H9 (cell line): ENCODE measurements at regions not wholly inside any gene's neighbourhood (a gene's known extent, or its start where the extent isn't known, plus 50 kb on each side); places are given as distances from the start of the nearest gene placed in this dataset.

Source experiments
- DNase-seq: peaks from one replicate; pipeline ENCODE4 v3.0.0-alpha.2; 2017
- H2AFZ ChIP-seq: one replicate; pipeline ENCODE4 v1.6.1; 2013; ENCODE audit warnings: mild to moderate bottlenecking, low read length, control low read depth, moderate library complexity
- H2AK5ac ChIP-seq: 2 replicates; pipeline ENCODE4 v1.6.1; 2013; ENCODE audit warnings: low read length, control low read depth, mixed read lengths; ENCODE audit not compliant: insufficient read length
- H2BK120ac ChIP-seq: one replicate; pipeline ENCODE4 v1.6.1; 2013; ENCODE audit warnings: low read depth, mild to moderate bottlenecking, low read length, control low read depth, inconsistent platforms; ENCODE audit not compliant: poor library complexity, severe bottlenecking
- H2BK12ac ChIP-seq: 2 replicates; pipeline ENCODE4 v1.6.1; 2013; ENCODE audit warnings: low read length, control low read depth, mixed read lengths, low read depth; ENCODE audit not compliant: insufficient read length
- H2BK15ac ChIP-seq: 2 replicates; pipeline ENCODE4 v1.6.1; 2013; ENCODE audit warnings: low read depth, low read length, control low read depth
- H2BK20ac ChIP-seq: one replicate; pipeline ENCODE4 v1.6.1; 2013; ENCODE audit warnings: low read depth, mild to moderate bottlenecking, low read length, control low read depth, inconsistent platforms; ENCODE audit not compliant: poor library complexity, severe bottlenecking
- H2BK5ac ChIP-seq: 2 replicates; pipeline ENCODE4 v1.6.1; 2013; ENCODE audit warnings: low read length, control low read depth, mixed read lengths; ENCODE audit not compliant: insufficient read length
- H3K14ac ChIP-seq: 2 replicates; pipeline ENCODE4 v1.6.1; 2013; ENCODE audit warnings: low read length, control low read depth; ENCODE audit not compliant: insufficient read depth
- H3K18ac ChIP-seq: 2 replicates; pipeline ENCODE4 v1.6.1; 2013; ENCODE audit warnings: low read depth, mild to moderate bottlenecking, mixed read lengths, low read length, control low read depth; ENCODE audit not compliant: insufficient read length
- H3K23ac ChIP-seq: 2 replicates; pipeline ENCODE4 v1.6.1; 2013; ENCODE audit warnings: low read length, control low read depth, mixed read lengths, low read depth; ENCODE audit not compliant: insufficient read length
- H3K23me2 ChIP-seq: 2 replicates; pipeline ENCODE4 v1.6.1; 2013; ENCODE audit warnings: low read depth, mild to moderate bottlenecking, mixed read lengths, low read length, control low read depth; ENCODE audit not compliant: insufficient read length, poor library complexity, severe bottlenecking
- H3K27ac ChIP-seq: 2 replicates; pipeline ENCODE4 v1.5.1; 2013; ENCODE audit warnings: low read length, control low read depth, mixed read lengths, low read depth; ENCODE audit not compliant: insufficient read length
- H3K27me3 ChIP-seq: 2 replicates; pipeline ENCODE4 v1.6.1; 2013; ENCODE audit warnings: low read length, control low read depth, inconsistent platforms; ENCODE audit not compliant: insufficient read depth
- H3K4ac ChIP-seq: 2 replicates; pipeline ENCODE4 v1.6.1; 2013; ENCODE audit warnings: low read depth, mild to moderate bottlenecking, control low read depth, inconsistent platforms, low read length, moderate library complexity
- H3K4me1 ChIP-seq: 2 replicates; pipeline ENCODE4 v1.6.1; 2013; ENCODE audit warnings: low read length, control low read depth, inconsistent platforms; ENCODE audit not compliant: insufficient read depth
- H3K4me2 ChIP-seq: 2 replicates; pipeline ENCODE4 v1.6.1; 2013; ENCODE audit warnings: low read length, control low read depth, mixed read lengths; ENCODE audit not compliant: insufficient read length, insufficient read depth
- H3K56ac ChIP-seq: 2 replicates; pipeline ENCODE4 v1.6.1; 2013; ENCODE audit warnings: low read depth, mild to moderate bottlenecking, mixed read lengths, low read length, control low read depth; ENCODE audit not compliant: insufficient read length
- H3K79me1 ChIP-seq: 2 replicates; pipeline ENCODE4 v1.6.1; 2013; ENCODE audit warnings: low read depth, mild to moderate bottlenecking, moderate library complexity, low read length, control low read depth, inconsistent platforms; ENCODE audit not compliant: insufficient read depth, poor library complexity, severe bottlenecking
- H3K79me2 ChIP-seq: 2 replicates; pipeline ENCODE4 v1.6.1; 2013; ENCODE audit warnings: low read length, control low read depth, inconsistent platforms; ENCODE audit not compliant: insufficient read depth
- H3K9ac ChIP-seq: 2 replicates; pipeline ENCODE4 v1.6.1; 2013; ENCODE audit warnings: low read length, control low read depth, mixed read lengths; ENCODE audit not compliant: insufficient read length; ENCODE audit errors: extremely low read depth
- H3K9me3 ChIP-seq: one replicate; pipeline ENCODE4 v1.6.1; 2013; ENCODE audit warnings: low read depth, low read length, inconsistent platforms; ENCODE audit not compliant: control insufficient read depth
- H3T11ph ChIP-seq: one replicate; pipeline ENCODE4 v1.6.1; 2013; ENCODE audit warnings: mild to moderate bottlenecking, low read length, control low read depth, inconsistent platforms
- H4K20me1 ChIP-seq: one replicate; pipeline ENCODE4 v1.6.1; 2013; ENCODE audit not compliant: control insufficient read depth, insufficient read length, insufficient read depth
- H4K5ac ChIP-seq: 2 replicates; pipeline ENCODE4 v1.6.1; 2013; ENCODE audit warnings: low read depth, mild to moderate bottlenecking, mixed read lengths, low read length, control low read depth; ENCODE audit not compliant: insufficient read length
- H4K8ac ChIP-seq: replicated peaks from 2 replicates; pipeline ENCODE4 v1.6.1; 2013; ENCODE audit warnings: low read length, control low read depth, mixed read lengths, low read depth; ENCODE audit not compliant: insufficient read length
- H4K91ac ChIP-seq: 2 replicates; pipeline ENCODE4 v1.6.1; 2013; ENCODE audit warnings: low read depth, mild to moderate bottlenecking, moderate library complexity, mixed read lengths, low read length, control low read depth; ENCODE audit not compliant: insufficient read length
- H3K27ac Mint-ChIP-seq, 3 experiments: 2 replicates in 2 of 3; 3 replicates in 1 of 3; pipeline ENCODE4 v1.8.0; 2020 to 2021; ENCODE audit warnings: mixed read lengths in 3 of 3, mild to moderate bottlenecking in 1 of 3, moderate library complexity in 1 of 3
- H3K27me3 Mint-ChIP-seq: 2 replicates; pipeline ENCODE4 v1.8.0; 2021; ENCODE audit warnings: low read depth, mild to moderate bottlenecking, moderate library complexity, mixed read lengths
- H3K36me3 Mint-ChIP-seq, 3 experiments: 2 replicates in 2 of 3; 3 replicates in 1 of 3; pipeline ENCODE4 v1.8.0; 2020 to 2021; ENCODE audit warnings: low read depth in 3 of 3, mixed read lengths in 3 of 3; ENCODE audit not compliant: insufficient read depth in 1 of 3
- H3K4me1 Mint-ChIP-seq, 2 experiments: 2 replicates each; pipeline ENCODE4 v1.8.0; 2020; ENCODE audit warnings: mixed read lengths in 2 of 2
- H3K4me3 Mint-ChIP-seq, 2 experiments: 2 replicates in 1 of 2; 3 replicates in 1 of 2; pipeline ENCODE4 v1.8.0; 2020 to 2021; ENCODE audit warnings: mild to moderate bottlenecking in 2 of 2, mixed read lengths in 2 of 2, moderate library complexity in 1 of 2
- H3K9me3 Mint-ChIP-seq, 2 experiments: 2 replicates in 1 of 2; 3 replicates in 1 of 2; pipeline ENCODE4 v1.8.0; 2020; ENCODE audit warnings: mild to moderate bottlenecking in 2 of 2, mixed read lengths in 2 of 2, moderate library complexity in 1 of 2
- TF ChIP-seq, protein P1 (sequence below): fragments of 200-600 bp; sonication (generic); conservative IDR thresholded peaks from 3 replicates; pipeline ENCODE4 v1.8.0; 2021; ENCODE audit warnings: antibody characterized with exemption, mild to moderate bottlenecking

GRCh38 chr5:35284364-35284763 is 54.1 kb upstream of the PRLR start:
- H3K4me1 ChIP-seq, result no peaks in the 10 kb centered on the region
- H3T11ph ChIP-seq, result no peak overlapping the region
- no peak overlapping the region for H2BK120ac ChIP-seq
- no peak overlapping the region for H4K8ac ChIP-seq
- H3K27me3 ChIP-seq, result no peaks in the 10 kb centered on the region
- no peak overlapping the region for H3K27ac ChIP-seq
- Mint-ChIP-seq H3K4me1 (no peaks in the 10 kb centered on the region), H3K4me3 (no peak overlapping the region), H3K27me3 (no peaks in the 10 kb centered on the region; the same call in 1 of the 2 replicates), H3K27ac (no peak overlapping the region), H3K36me3 (peaks cover 4 to 23% (median 11%) of the 10 kb centered on the region in 3 experiments), H3K9me3 (peaks cover 33 to 52% of the 10 kb centered on the region in 2 experiments)
- H3K79me1 ChIP-seq, result no peaks in the 10 kb centered on the region
- H2AFZ ChIP-seq, result no peak overlapping the region
- no peak overlapping the region for H3K23ac ChIP-seq
- H3K79me2 ChIP-seq, result no peaks in the 10 kb centered on the region
- peaks cover 33% of the 10 kb centered on the region for H3K9me3 ChIP-seq
- no peak overlapping the region for H2BK20ac ChIP-seq
- H4K91ac ChIP-seq, result no peak overlapping the region
- no peak overlapping the region for H3K56ac ChIP-seq
- no peaks in the 10 kb centered on the region for H3K23me2 ChIP-seq
- TF ChIP-seq, protein P1, sequence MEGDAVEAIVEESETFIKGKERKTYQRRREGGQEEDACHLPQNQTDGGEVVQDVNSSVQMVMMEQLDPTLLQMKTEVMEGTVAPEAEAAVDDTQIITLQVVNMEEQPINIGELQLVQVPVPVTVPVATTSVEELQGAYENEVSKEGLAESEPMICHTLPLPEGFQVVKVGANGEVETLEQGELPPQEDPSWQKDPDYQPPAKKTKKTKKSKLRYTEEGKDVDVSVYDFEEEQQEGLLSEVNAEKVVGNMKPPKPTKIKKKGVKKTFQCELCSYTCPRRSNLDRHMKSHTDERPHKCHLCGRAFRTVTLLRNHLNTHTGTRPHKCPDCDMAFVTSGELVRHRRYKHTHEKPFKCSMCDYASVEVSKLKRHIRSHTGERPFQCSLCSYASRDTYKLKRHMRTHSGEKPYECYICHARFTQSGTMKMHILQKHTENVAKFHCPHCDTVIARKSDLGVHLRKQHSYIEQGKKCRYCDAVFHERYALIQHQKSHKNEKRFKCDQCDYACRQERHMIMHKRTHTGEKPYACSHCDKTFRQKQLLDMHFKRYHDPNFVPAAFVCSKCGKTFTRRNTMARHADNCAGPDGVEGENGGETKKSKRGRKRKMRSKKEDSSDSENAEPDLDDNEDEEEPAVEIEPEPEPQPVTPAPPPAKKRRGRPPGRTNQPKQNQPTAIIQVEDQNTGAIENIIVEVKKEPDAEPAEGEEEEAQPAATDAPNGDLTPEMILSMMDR, result no peak
- H3K4ac ChIP-seq, result no peak overlapping the region
- H3K9ac ChIP-seq, result no peak overlapping the region
- no peaks in the 10 kb centered on the region for H4K20me1 ChIP-seq
- H4K5ac ChIP-seq, result no peak overlapping the region
- no peak overlapping the region for H2AK5ac ChIP-seq
- no peak overlapping the region for H2BK12ac ChIP-seq
- no peak overlapping the region for H3K14ac ChIP-seq
- no peak overlapping the region for H3K18ac ChIP-seq
- no peak for DNase-seq
- no peak overlapping the region for H2BK15ac ChIP-seq
- H2BK5ac ChIP-seq, result no peak overlapping the region
- no peak overlapping the region for H3K4me2 ChIP-seq
